ENCODE measurements at regions not wholly inside any gene's neighbourhood (a gene's known extent, or its start where the extent isn't known, plus 50 kb on each side); places are given as distances from the start of the nearest gene placed in this dataset.
"Not testable (repeated sequence)": the region's sequence is repeated elsewhere in the genome, so short reads cannot be mapped to it uniquely, and the experiment has no call there.

GRCh38 chr22:16696900-16697299 lies 104.3 kb upstream of the CCT8L2 start:
- H3K9ac ChIP-seq (ENCODE audit: low read length); H3K4me3 ChIP-seq (ENCODE audit: low read length); H3K4me1 ChIP-seq (ENCODE audit: control insufficient read depth, insufficient read depth, low read length); H3K36me3 ChIP-seq (ENCODE audit: control insufficient read depth, insufficient read depth, low read length, severe bottlenecking); DNase-seq (ENCODE audit: low read depth); H3K27me3 ChIP-seq (replicated peaks; ENCODE audit: control insufficient read depth, insufficient read depth, low read length); H3K9me3 ChIP-seq (ENCODE audit: control insufficient read depth, low read length): not testable (repeated sequence)

- H3K27me3 ChIP-seq (replicated peaks; ENCODE audit: control insufficient read depth, insufficient read depth, low read length), result no peaks in the 10 kb centered on the region
- no peaks in the 10 kb centered on the region for H3K9me3 ChIP-seq (ENCODE audit: control insufficient read depth, low read length)
- H3K4me3 ChIP-seq (ENCODE audit: low read length), result no peak overlapping the region
- no peak overlapping the region for H3K9ac ChIP-seq (ENCODE audit: low read length)
- H3K36me3 ChIP-seq (ENCODE audit: control insufficient read depth, insufficient read depth, low read length, severe bottlenecking), result no peaks in the 10 kb centered on the region
- no peak for DNase-seq (ENCODE audit: low read depth)
- no peaks in the 10 kb centered on the region for H3K4me1 ChIP-seq (ENCODE audit: control insufficient read depth, insufficient read depth, low read length)
Observed at GRCh38 chr22:16695261-16695660, 102.7 kb upstream of the CCT8L2 start.

DNA sequence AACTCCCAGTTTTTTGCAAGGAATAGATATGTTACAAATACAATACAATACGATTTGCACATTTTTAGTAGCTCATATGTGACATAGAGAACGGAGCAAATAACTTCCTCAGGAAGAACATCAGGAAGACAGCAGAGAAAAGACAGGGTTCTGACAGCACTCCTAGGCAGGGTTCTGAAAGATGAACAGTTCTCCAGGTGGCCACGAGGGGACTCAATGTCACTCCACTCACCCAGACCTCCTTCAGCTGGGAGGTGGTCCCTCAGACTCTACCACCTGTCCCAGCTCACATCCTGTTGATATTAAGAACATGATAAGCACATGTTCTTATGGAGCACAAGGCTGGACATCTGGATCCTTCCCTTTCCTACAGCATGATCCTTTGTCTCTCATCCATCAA lies 101.1 kb upstream of the CCT8L2 start:
- H3K27me3 ChIP-seq (replicated peaks; ENCODE audit: control insufficient read depth, insufficient read depth, low read length); DNase-seq (ENCODE audit: low read depth); H3K4me3 ChIP-seq (ENCODE audit: low read length); H3K9me3 ChIP-seq (ENCODE audit: control insufficient read depth, low read length); H3K4me1 ChIP-seq (ENCODE audit: control insufficient read depth, insufficient read depth, low read length); H3K36me3 ChIP-seq (ENCODE audit: control insufficient read depth, insufficient read depth, low read length, severe bottlenecking); H3K9ac ChIP-seq (ENCODE audit: low read length): not testable (repeated sequence)

- not testable (repeated sequence) for H3K4me1 ChIP-seq (ENCODE audit: control insufficient read depth, insufficient read depth, low read length); H3K9ac ChIP-seq (ENCODE audit: low read length); H3K4me3 ChIP-seq (ENCODE audit: low read length); H3K9me3 ChIP-seq (ENCODE audit: control insufficient read depth, low read length); H3K27me3 ChIP-seq (replicated peaks; ENCODE audit: control insufficient read depth, insufficient read depth, low read length); H3K36me3 ChIP-seq (ENCODE audit: control insufficient read depth, insufficient read depth, low read length, severe bottlenecking); DNase-seq (ENCODE audit: low read depth)
Observed at GRCh38 chr22:16689358-16689757, 96.7 kb upstream of the CCT8L2 start.

DNA sequence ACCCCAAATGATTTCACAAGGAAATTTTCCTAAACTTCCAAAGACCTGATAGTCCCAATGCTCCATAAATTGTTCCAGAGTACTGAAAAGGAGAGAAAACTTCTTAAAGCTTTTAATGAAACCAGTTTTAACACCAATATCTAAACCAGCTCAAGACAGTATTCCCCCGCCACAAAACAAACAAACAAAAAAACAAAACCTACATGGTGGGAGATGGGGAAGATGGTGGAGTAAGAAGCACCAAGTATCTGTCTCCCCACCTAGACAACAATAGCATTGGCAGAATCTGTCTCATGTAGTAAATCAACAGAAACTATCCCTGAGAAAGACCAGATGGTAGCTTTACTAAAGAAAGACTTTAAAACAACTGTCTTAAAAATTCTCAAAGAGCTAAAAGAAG lies 88.7 kb upstream of the CCT8L2 start:
- not testable (repeated sequence) for H3K4me1 ChIP-seq (ENCODE audit: control insufficient read depth, insufficient read depth, low read length); H3K27me3 ChIP-seq (replicated peaks; ENCODE audit: control insufficient read depth, insufficient read depth, low read length); DNase-seq (ENCODE audit: low read depth); H3K9me3 ChIP-seq (ENCODE audit: control insufficient read depth, low read length); H3K9ac ChIP-seq (ENCODE audit: low read length); H3K4me3 ChIP-seq (ENCODE audit: low read length); H3K36me3 ChIP-seq (ENCODE audit: control insufficient read depth, insufficient read depth, low read length, severe bottlenecking)

GRCh38 chr22:16680209-16680899 lies 87.7 kb upstream of the CCT8L2 start:
- H3K9ac ChIP-seq (ENCODE audit: low read length); H3K4me3 ChIP-seq (ENCODE audit: low read length); H3K4me1 ChIP-seq (ENCODE audit: control insufficient read depth, insufficient read depth, low read length); H3K9me3 ChIP-seq (ENCODE audit: control insufficient read depth, low read length); DNase-seq (ENCODE audit: low read depth); H3K36me3 ChIP-seq (ENCODE audit: control insufficient read depth, insufficient read depth, low read length, severe bottlenecking); H3K27me3 ChIP-seq (replicated peaks; ENCODE audit: control insufficient read depth, insufficient read depth, low read length): not testable (repeated sequence)

GRCh38 chr22:16679191-16679834 lies 86.7 kb upstream of the CCT8L2 start:
- H3K36me3 ChIP-seq (ENCODE audit: control insufficient read depth, insufficient read depth, low read length, severe bottlenecking); DNase-seq (ENCODE audit: low read depth); H3K4me3 ChIP-seq (ENCODE audit: low read length); H3K9me3 ChIP-seq (ENCODE audit: control insufficient read depth, low read length); H3K4me1 ChIP-seq (ENCODE audit: control insufficient read depth, insufficient read depth, low read length); H3K9ac ChIP-seq (ENCODE audit: low read length); H3K27me3 ChIP-seq (replicated peaks; ENCODE audit: control insufficient read depth, insufficient read depth, low read length): not testable (repeated sequence)

DNA sequence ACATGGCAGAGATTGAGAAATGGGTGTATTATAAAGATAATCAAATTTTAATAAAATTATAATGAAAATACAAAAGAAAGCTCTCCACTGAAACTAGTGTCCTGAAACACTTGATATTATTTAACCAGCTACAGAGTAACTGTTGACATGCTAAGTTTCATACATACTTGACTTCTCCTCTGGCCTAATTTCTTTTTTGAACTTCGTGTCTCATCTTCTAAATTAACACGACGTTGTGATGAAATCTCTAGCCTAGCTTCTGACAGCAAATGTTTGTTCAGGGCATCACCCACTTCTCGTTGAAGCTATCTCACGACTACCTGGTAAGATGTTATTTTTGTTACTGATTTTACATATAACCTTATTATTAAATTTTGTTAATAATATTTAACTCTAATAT lies 80.8 kb upstream of the CCT8L2 start:
- H3K4me1 ChIP-seq (ENCODE audit: control insufficient read depth, insufficient read depth, low read length); H3K27me3 ChIP-seq (replicated peaks; ENCODE audit: control insufficient read depth, insufficient read depth, low read length); DNase-seq (ENCODE audit: low read depth); H3K4me3 ChIP-seq (ENCODE audit: low read length); H3K36me3 ChIP-seq (ENCODE audit: control insufficient read depth, insufficient read depth, low read length, severe bottlenecking); H3K9ac ChIP-seq (ENCODE audit: low read length); H3K9me3 ChIP-seq (ENCODE audit: control insufficient read depth, low read length): not testable (repeated sequence)

GRCh38 chr22:16665610-16666009 lies 73.0 kb upstream of the CCT8L2 start:
- H3K36me3 ChIP-seq (ENCODE audit: control insufficient read depth, insufficient read depth, low read length, severe bottlenecking); H3K4me1 ChIP-seq (ENCODE audit: control insufficient read depth, insufficient read depth, low read length); H3K4me3 ChIP-seq (ENCODE audit: low read length); H3K27me3 ChIP-seq (replicated peaks; ENCODE audit: control insufficient read depth, insufficient read depth, low read length); H3K9me3 ChIP-seq (ENCODE audit: control insufficient read depth, low read length); H3K9ac ChIP-seq (ENCODE audit: low read length); DNase-seq (ENCODE audit: low read depth): not testable (repeated sequence)

DNA sequence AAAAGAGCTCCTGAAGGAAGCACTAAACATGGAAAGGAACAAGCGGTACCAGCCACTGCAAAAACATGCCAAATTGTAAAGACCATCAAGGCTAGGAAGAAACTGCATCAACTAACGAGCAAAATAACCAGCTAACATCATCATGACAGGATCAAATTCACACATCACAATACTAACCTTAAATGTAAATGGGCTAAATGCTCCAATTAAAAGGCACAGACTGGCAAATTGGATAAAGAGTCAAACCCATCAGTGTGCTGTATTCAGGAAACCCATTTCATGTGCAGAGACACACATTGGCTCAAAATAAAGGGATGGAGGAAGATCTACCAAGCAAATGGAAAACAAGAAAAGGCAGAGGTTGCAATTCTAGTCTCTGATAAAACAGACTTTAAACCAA lies 69.7 kb upstream of the CCT8L2 start:
- DNase-seq (ENCODE audit: low read depth); H3K4me3 ChIP-seq (ENCODE audit: low read length): not testable (repeated sequence)

DNA sequence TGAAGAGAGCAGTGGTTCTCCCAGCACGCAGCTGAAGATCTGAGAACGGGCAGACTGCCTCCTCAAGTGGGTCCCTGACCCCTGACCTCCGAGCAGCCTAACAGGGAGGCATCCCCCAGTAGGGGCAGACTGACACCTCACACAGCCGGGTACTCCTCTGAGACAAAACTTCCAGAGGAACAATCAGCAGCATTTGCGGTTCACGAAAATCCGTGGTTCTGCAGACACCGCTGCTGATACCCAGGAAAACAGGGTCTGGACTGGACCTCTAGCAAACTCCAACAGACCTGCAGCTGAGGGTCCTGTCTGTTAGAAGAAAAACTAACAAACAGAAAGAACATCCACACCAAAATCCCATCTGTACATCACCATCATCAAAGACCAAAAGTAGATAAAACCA lies 68.4 kb upstream of the CCT8L2 start:
- not testable (repeated sequence) for H3K4me3 ChIP-seq (ENCODE audit: low read length); H3K36me3 ChIP-seq (ENCODE audit: control insufficient read depth, insufficient read depth, low read length, severe bottlenecking); H3K4me1 ChIP-seq (ENCODE audit: control insufficient read depth, insufficient read depth, low read length); H3K9me3 ChIP-seq (ENCODE audit: control insufficient read depth, low read length); H3K9ac ChIP-seq (ENCODE audit: low read length); DNase-seq (ENCODE audit: low read depth); H3K27me3 ChIP-seq (replicated peaks; ENCODE audit: control insufficient read depth, insufficient read depth, low read length)

More for the DNA sequence above, 69.7 kb upstream of the CCT8L2 start:
- not testable (repeated sequence) for H3K9me3 ChIP-seq (ENCODE audit: control insufficient read depth, low read length); H3K27me3 ChIP-seq (replicated peaks; ENCODE audit: control insufficient read depth, insufficient read depth, low read length); H3K36me3 ChIP-seq (ENCODE audit: control insufficient read depth, insufficient read depth, low read length, severe bottlenecking); H3K4me1 ChIP-seq (ENCODE audit: control insufficient read depth, insufficient read depth, low read length); H3K9ac ChIP-seq (ENCODE audit: low read length)

DNA sequence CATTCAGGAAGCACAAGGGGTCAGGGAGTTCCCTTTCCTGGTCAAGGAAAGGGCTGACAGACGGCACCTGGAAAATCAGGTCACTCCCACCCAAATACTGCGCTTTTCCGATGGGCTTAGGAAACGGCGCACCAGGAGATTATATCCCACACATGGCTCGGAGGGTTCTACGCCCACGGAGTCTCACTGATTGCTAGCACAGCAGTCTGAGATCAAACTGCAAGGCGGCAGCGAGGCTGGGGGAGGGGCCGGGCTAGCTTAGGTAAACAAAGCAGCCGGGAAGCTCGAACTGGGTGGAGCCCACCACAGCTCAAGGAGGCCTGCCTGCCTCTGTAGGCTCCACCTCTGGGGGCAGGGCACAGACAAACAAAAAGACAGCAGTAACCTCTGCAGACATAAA lies 68.0 kb upstream of the CCT8L2 start:
- not testable (repeated sequence) for H3K4me3 ChIP-seq (ENCODE audit: low read length); H3K9me3 ChIP-seq (ENCODE audit: control insufficient read depth, low read length); H3K36me3 ChIP-seq (ENCODE audit: control insufficient read depth, insufficient read depth, low read length, severe bottlenecking); H3K4me1 ChIP-seq (ENCODE audit: control insufficient read depth, insufficient read depth, low read length); H3K9ac ChIP-seq (ENCODE audit: low read length); DNase-seq (ENCODE audit: low read depth); H3K27me3 ChIP-seq (replicated peaks; ENCODE audit: control insufficient read depth, insufficient read depth, low read length)

All from adipocyte (in vitro differentiated cells).